Upper lobe of right lung (tissue), 1 donor: ENCODE measurements at regions not wholly inside any gene's neighbourhood (a gene's known extent, or its start where the extent isn't known, plus 50 kb on each side); places are given as distances from the start of the nearest gene placed in this dataset.

Source experiments
- ATAC-seq: fragments of 200-7000 bp; cut with Tn5 transposase; one replicate; pipeline ENCODE4 v1.9.1; 2020; ENCODE audit warnings: mild to moderate bottlenecking, moderate library complexity
- DNase-seq: peaks from one replicate; pipeline ENCODE4 v3.0.0-alpha.2; 2020
- H3K27ac ChIP-seq: fragments of 200-600 bp; one replicate; pipeline ENCODE4 v1.8.0; 2022
- H3K27me3 ChIP-seq: fragments of 200-600 bp; one replicate; pipeline ENCODE4 v1.8.0; 2022; ENCODE audit warnings: mild to moderate bottlenecking
- H3K36me3 ChIP-seq: fragments of 200-600 bp; one replicate; pipeline ENCODE4 v1.8.0; 2022
- H3K4me1 ChIP-seq: fragments of 200-600 bp; one replicate; pipeline ENCODE4 v1.8.0; 2022
- H3K4me3 ChIP-seq: fragments of 200-600 bp; one replicate; pipeline ENCODE4 v1.8.0; 2022; ENCODE audit warnings: mild to moderate bottlenecking
- H3K9me3 ChIP-seq: fragments of 200-600 bp; one replicate; pipeline ENCODE4 v1.8.0; 2022
- CTCF ChIP-seq: fragments of 200-600 bp; IDR thresholded peaks from one replicate; pipeline ENCODE4 v1.8.0; 2022; ENCODE audit warnings: antibody characterized with exemption
- intact Hi-C: fragments of 100-400 bp; cut with DNase I; formaldehyde crosslinking; loops from one replicate; pipeline ENCODE4 v1.11.0; 2022
- donor health status: DM: no; HTN: yes; CAD: no; lungs with severe emphysema.

DNA sequence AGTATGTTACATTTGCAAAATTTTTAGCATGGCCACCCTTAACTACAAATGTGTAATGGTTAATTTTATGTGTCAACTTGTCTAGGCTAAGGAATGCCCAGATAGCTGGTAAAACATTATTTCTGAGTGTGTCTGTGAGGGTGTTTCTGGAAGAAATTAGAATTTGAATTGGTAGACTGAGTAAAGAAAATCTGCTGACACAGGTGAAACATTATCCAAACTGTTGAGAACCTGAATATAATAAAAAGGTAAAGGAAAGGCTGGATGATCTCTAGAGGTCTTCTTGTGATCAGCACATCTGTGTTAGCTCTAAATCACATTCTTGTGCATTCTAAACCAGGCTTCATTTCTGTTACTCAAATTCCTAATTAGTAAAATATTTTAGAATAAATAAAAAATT, 100.8 kb downstream of the UCHL5 start:
- Histone ChIP-seq H3K4me3 (no peak overlapping the region), H3K27me3 (no peaks in the 10 kb centered on the region), H3K36me3 (no peaks in the 10 kb centered on the region), H3K4me1 (no peaks in the 10 kb centered on the region), H3K9me3 (no peaks in the 10 kb centered on the region), H3K27ac (no peak overlapping the region)
- intact Hi-C loops = no loop called here
- ATAC-seq (no peak), DNase-seq (no peak)
- no peak for TF ChIP-seq CTCF

DNA sequence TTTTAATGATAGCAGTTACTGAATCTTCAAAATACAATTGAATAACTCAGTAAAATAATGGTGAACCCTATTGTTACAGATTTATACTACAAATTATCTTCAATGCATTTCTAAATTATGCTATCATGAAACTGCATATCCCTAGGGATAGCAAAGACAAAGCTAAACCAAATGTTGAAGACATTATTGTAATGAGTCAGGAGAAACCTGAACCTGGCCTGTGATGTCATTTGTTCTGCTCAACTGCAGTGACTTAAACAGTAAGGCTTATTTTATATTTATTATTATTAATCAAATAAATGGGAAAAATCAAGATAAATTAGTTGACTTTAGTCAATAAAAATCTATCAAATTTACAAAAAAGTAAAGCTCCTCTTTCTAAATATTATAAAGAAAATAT, 100.3 kb downstream of the UCHL5 start:
- Histone ChIP-seq H3K9me3 (no peaks in the 10 kb centered on the region), H3K4me3 (no peak overlapping the region), H3K27ac (no peak overlapping the region), H3K27me3 (no peaks in the 10 kb centered on the region), H3K4me1 (no peaks in the 10 kb centered on the region), H3K36me3 (no peaks in the 10 kb centered on the region)
- no peak for TF ChIP-seq CTCF
- ATAC-seq (no peak), DNase-seq (no peak)
- intact Hi-C loops = no loop called here

DNA sequence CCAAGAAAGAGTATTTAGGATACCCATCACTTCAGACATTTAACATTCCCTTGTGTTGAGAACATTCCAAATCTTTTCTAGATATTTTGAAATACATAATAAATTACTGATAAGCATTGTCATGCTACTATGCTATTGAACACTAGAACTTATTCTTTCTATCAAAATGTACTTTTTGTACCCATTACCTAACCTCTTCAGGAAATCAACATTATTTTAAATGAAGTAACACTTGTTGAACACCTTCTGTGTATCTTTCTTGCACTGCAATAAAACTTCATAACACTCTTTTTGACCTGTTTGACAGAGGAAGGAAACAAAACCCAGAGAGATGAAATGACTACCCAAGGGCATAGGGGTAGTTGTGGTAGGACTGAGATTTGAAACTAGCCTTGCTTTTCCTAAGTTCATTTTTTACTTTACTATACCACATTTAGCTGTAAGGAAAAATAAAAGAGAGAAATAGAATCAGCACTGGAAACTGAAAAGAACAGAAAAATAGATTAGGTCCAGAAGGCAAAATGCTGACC, 99.4 kb downstream of the UCHL5 start:
- ATAC-seq (no peak), DNase-seq (no peak)
- no peak for TF ChIP-seq CTCF
- intact Hi-C loops = no loop called here
- Histone ChIP-seq H3K27ac (no peak overlapping the region), H3K4me3 (no peak overlapping the region), H3K9me3 (no peaks in the 10 kb centered on the region), H3K4me1 (no peaks in the 10 kb centered on the region), H3K27me3 (no peaks in the 10 kb centered on the region), H3K36me3 (no peaks in the 10 kb centered on the region)
